Retinal pigment epithelial cell (primary cell): ENCODE measurements at regions not wholly inside any gene's neighbourhood (a gene's known extent, or its start where the extent isn't known, plus 50 kb on each side); places are given as distances from the start of the nearest gene placed in this dataset.

Source experiments
- DNase-seq: peaks from one replicate; pipeline ENCODE4 v3.0.0-alpha.2; 2010; ENCODE audit warnings: low read depth
- H3K4me3 ChIP-seq: 2 replicates; pipeline ENCODE4 v1.5.1; 2011; ENCODE audit warnings: mild to moderate bottlenecking, low read length, control low read depth, moderate library complexity
- TF ChIP-seq, protein P1 (sequence below): conservative IDR thresholded peaks from 2 replicates; pipeline ENCODE4 v1.5.1; 2011; ENCODE audit warnings: low read depth, low read length, control low read depth, inconsistent platforms

DNA sequence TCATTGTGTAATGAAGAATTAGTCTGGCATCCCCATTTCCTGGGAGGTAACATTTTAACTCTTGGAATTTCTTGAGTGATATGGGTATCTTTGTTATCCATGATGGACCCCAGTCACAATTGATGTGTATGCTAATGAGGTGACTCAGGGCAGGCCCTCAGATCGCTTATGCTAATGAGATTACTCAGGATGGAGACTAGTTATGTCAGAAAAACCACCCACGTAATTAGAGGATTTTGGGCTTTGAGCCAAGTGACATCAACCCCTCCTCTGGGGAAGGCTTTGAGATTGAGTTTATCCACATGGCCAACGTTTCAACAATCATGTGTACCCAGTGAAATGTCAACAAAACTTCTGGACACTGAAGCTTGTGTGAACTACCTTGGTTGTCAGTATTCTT lies 772.7 kb downstream of the STPG2 start:
- no peak overlapping the region for H3K4me3 ChIP-seq
- TF ChIP-seq, protein P1, sequence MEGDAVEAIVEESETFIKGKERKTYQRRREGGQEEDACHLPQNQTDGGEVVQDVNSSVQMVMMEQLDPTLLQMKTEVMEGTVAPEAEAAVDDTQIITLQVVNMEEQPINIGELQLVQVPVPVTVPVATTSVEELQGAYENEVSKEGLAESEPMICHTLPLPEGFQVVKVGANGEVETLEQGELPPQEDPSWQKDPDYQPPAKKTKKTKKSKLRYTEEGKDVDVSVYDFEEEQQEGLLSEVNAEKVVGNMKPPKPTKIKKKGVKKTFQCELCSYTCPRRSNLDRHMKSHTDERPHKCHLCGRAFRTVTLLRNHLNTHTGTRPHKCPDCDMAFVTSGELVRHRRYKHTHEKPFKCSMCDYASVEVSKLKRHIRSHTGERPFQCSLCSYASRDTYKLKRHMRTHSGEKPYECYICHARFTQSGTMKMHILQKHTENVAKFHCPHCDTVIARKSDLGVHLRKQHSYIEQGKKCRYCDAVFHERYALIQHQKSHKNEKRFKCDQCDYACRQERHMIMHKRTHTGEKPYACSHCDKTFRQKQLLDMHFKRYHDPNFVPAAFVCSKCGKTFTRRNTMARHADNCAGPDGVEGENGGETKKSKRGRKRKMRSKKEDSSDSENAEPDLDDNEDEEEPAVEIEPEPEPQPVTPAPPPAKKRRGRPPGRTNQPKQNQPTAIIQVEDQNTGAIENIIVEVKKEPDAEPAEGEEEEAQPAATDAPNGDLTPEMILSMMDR = no peak
- DNase-seq = no peak

DNA sequence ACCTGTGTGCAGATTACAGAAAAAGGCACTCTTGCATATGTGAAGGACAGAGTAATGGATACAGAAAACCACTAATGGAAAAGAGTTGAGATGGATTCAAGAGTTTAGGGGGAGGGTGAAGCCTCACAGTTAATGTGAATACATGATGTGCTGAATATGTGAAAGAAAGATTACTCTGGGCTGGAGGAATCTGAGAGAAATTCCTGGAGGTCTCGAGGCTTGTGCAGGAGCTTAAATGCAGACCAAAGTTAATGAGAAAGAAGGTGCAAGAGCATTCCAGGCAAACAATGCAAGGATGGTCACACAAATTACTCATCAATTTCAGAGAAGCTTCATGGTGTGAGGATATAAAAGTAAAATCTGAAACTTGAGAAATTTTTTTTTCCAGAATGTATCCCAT lies 768.8 kb downstream of the STPG2 start:
- no peak overlapping the region for H3K4me3 ChIP-seq
- TF ChIP-seq, protein P1 = no peak
- DNase-seq = no peak

GRCh38 chr4:97386969-97387368 lies 756.3 kb downstream of the STPG2 start:
- TF ChIP-seq, protein P1 = no peak
- H3K4me3 ChIP-seq = no peak overlapping the region
- no peak for DNase-seq

DNA sequence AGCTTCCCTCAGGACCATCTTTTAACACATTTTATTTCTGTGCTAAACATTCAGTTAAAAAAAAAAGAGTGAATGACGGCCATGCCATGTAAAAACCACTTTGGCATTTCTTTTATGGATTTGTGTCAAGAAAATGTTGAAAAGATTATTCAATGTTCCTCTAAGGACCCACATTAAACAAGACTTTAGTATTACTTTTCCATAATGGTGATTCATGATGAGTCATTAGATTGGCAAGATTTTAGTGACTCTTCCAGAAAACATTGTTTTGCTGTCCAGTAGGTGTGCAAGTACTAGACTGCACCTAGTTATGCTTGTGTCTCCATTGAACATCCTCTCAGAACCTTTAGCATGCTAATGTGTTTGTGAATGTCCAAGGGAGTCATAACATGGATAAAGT lies 748.6 kb downstream of the STPG2 start:
- DNase-seq = peak; percentile 37
- H3K4me3 ChIP-seq = no peak overlapping the region
- TF ChIP-seq, protein P1 = no peak

DNA sequence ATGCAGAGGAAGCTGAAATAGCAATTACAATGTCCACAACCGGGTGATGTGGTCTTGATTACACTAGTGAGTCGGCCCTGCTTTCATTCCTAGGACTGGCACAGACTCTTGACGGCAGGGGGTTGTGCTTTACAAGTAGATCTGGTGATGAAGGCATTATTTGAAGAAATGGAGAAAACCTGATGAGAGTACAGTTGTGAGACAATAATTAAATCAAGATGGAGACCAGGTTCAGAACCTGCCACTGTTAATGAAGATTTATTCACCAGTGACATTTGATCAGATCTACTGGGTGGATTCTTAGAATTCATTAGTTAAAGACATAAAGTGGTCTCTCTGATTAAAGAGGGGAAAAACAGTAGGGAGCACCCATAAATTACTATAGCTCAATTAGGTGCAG lies 747.2 kb downstream of the STPG2 start:
- DNase-seq = no peak
- TF ChIP-seq, protein P1 = no peak
- no peak overlapping the region for H3K4me3 ChIP-seq

DNA sequence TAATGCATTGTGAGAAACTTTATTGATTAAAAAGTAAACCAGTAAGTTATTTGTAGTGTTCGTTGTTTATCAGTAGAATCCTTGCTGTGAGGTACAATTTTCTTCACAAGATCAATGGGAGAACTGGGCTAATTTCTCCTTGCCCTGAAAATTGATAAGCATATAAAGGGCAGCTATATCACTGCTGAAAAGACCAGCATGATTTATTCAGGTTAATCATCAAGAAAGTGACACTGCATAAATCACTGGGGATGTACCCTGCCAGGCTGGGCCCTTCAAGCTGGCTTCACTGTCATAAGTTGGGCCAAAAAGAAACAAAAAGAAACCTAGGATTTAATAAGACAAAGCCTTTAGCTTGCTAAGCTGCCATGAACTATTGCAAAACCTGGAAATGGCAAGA lies 746.7 kb downstream of the STPG2 start:
- no peak overlapping the region for H3K4me3 ChIP-seq
- DNase-seq = no peak
- TF ChIP-seq, protein P1 = no peak

DNA sequence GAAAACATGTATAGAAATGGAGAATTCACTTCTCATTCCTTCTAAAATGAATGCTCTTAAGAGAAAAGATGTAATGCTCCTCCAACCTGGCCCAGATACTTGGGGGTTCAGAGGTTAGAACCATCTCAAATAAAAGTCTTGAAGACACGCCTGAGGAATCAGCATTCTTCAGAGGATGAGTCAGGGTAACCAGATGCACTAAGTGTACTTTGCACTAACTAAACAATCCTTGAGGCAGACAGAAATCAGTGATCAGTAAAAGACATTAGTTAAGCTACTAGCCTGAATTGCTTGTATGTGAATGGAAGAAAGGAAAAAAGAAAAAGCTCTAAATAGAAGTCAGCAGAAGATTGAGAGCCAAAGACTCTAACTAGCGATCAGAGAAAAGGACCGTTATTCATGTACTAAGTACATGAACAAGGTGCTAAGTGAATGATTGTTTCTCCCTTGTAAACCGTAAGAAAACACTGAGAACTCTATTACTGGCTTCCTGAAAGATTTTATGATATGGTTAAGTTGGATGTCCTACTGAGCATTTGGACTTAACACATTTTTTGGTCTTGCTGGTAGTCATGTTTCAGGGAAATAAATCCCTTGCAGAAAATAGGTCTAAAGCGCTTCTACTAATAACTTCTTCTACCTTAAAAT lies 738.3 kb downstream of the STPG2 start:
- H3K4me3 ChIP-seq = no peak overlapping the region
- TF ChIP-seq, protein P1 = no peak
- DNase-seq = no peak
